ENCODE measurements at regions not wholly inside any gene's neighbourhood (a gene's known extent, or its start where the extent isn't known, plus 50 kb on each side); places are given as distances from the start of the nearest gene placed in this dataset.

GRCh38 chr22:47421846-47422245, 659.4 kb downstream of the TBC1D22A start:
- Histone ChIP-seq H3K9ac (ENCODE audit: low read length) (no peak overlapping the region), H3K36me3 (ENCODE audit: control insufficient read depth in 1 of 2, insufficient read depth in 2 of 2, low read length in 2 of 2) (no peaks in the 10 kb centered on the region), H3K9me2 (ENCODE audit: insufficient read depth) (no peaks in the 10 kb centered on the region), H3K4me3 (replicated peaks in 1 of 2; ENCODE audit: low read depth in 1 of 2, low read length in 2 of 2) (no peak overlapping the region), H2AFZ (ENCODE audit: low read depth, low read length, poor library complexity, severe bottlenecking) (no peak overlapping the region), H3K9me3 (ENCODE audit: control insufficient read depth in 1 of 2, insufficient read depth in 1 of 2, low read depth in 1 of 2, low read length in 2 of 2) (no peaks in the 10 kb centered on the region; a peak in 1 of 4 replicates), H3K79me2 (ENCODE audit: insufficient read depth, low read length) (no peaks in the 10 kb centered on the region), H3K4me2 (ENCODE audit: low read length) (no peak overlapping the region), H3K27ac (ENCODE audit: low read depth, low read length) (no peak overlapping the region), H3K27me3 (ENCODE audit: insufficient read depth, low read length) (peaks cover 39% of the 10 kb centered on the region; the same call in 1 of the 2 replicates), H3K4me1 (ENCODE audit: control insufficient read depth in 1 of 2, insufficient read depth in 2 of 2, low read length in 2 of 2) (no peaks in the 10 kb centered on the region), H4K20me1 (ENCODE audit: insufficient read depth) (no peaks in the 10 kb centered on the region)
- BruUV-seq (replicated peaks): no TSS peak
- intact Hi-C loops (cut with micrococcal nuclease): no loop called here
- TF ChIP-seq YY1 (IDR thresholded peaks at IDR 0.05; ENCODE audit: extremely low read depth, insufficient replicate concordance, low read depth, low read length) (no peak), JUND (IDR thresholded peaks at IDR 0.05) (no peak), CEBPB (IDR thresholded peaks at IDR 0.05; ENCODE audit: low read depth) (no peak), POLR2A (IDR thresholded peaks at IDR 0.05; ENCODE audit: borderline replicate concordance, extremely low read depth, insufficient read depth, insufficient read length) (no peak), ZFX (IDR thresholded peaks at IDR 0.05) (no peak), CBX3 (IDR thresholded peaks at IDR 0.05; ENCODE audit: low read depth) (no peak), ZNF274 (IDR thresholded peaks at IDR 0.05; ENCODE audit: low read depth, low read length) (no peak), EGR1 (IDR thresholded peaks at IDR 0.05; ENCODE audit: low read depth) (no peak), RAD21 (IDR thresholded peaks at IDR 0.05; ENCODE audit: low read depth) (no peak), EZH2 (IDR thresholded peaks at IDR 0.05) (no peak), TCF7L2 (IDR thresholded peaks at IDR 0.05; ENCODE audit: borderline replicate concordance, extremely low read depth, insufficient read depth, insufficient read length) (no peak), ELF1 (IDR thresholded peaks at IDR 0.05; ENCODE audit: borderline replicate concordance, low read depth) (no peak), EZH2phosphoT487 (IDR thresholded peaks at IDR 0.05; ENCODE audit: borderline replicate concordance) (no peak), REST (IDR thresholded peaks at IDR 0.05; ENCODE audit: low read depth) (no peak), MAX (IDR thresholded peaks at IDR 0.05) (no peak), POLR2AphosphoS5 (IDR thresholded peaks at IDR 0.05; ENCODE audit: low read depth, low read length) (no peak), FOSL1 (IDR thresholded peaks at IDR 0.05; ENCODE audit: low read depth) (no peak), ZBTB33 (IDR thresholded peaks at IDR 0.05; ENCODE audit: extremely low read depth, insufficient replicate concordance, low read length) (no peak), SP1 (IDR thresholded peaks at IDR 0.05; ENCODE audit: low read depth) (no peak), CTCF (IDR thresholded peaks at IDR 0.05 in 2 of 3, conservative IDR thresholded peaks at IDR 0.05 in 1 of 3; ENCODE audit: borderline replicate concordance in 1 of 3, insufficient read depth in 1 of 3, low read depth in 2 of 3, low read length in 2 of 3) (no peak)
- ChIA-PET CTCF (interaction anchor here (1.0 kb wide), 1 partner anchor 9 kb away, joined by 3 read pairs; no protein-coding TSS in a partner anchor), POLR2A (no interaction called here), RAD21 (ENCODE audit: low non-redundant PET in 1 of 2, low total read pairs in 2 of 2, uncharacterized antibody in 2 of 2, unreplicated experiment in 2 of 2) (no interaction called here)
- no peak for ATAC-seq
- no peak for DNase-seq (ENCODE audit: low read depth, low spot score)
